ENCODE measurements at regions not wholly inside any gene's neighbourhood (a gene's known extent, or its start where the extent isn't known, plus 50 kb on each side); places are given as distances from the start of the nearest gene placed in this dataset.
A peak's percentile ranks its signal among the peaks of the same experiment; 100 is the strongest.

DNA sequence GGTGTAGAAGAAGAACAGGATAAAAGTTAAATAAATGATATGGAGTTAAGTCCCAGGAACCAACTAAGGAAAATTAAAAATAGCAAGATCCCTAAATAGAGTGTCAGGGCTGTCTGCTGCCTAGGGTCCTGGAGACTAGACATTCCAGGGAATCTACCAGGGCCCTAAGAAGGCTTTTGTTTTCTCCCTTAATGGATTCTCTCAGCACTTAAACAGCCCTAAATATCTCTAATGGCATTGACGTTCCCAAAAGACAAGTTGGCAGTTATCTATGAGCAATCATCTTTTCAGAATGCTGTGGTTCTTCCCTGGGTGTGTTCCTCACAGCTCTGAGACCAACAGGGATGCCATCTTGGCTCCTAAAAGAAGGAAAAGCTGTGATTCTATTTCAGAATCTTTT lies 616.3 kb downstream of the EPHA4 start:
- no peak overlapping the region for H2AFZ ChIP-seq (ENCODE audit: low read depth, low read length)
- H3K4me2 ChIP-seq (ENCODE audit: low read length, poor library complexity, severe bottlenecking): no peak overlapping the region
- H4K91ac ChIP-seq (ENCODE audit: low read length): no peak overlapping the region
- WGBS: 20% methylated on average over 1 of the region's 1 CpG
- H2BK12ac ChIP-seq (ENCODE audit: low read length in 2 of 2): no peak overlapping the region
- no peak overlapping the region for H2BK5ac ChIP-seq (ENCODE audit: low read depth, low read length, poor library complexity, severe bottlenecking)
- no peaks in the 10 kb centered on the region for H3K9me3 ChIP-seq (ENCODE audit: control insufficient read depth, low read length)
- H3K36me3 ChIP-seq (ENCODE audit: control insufficient read depth in 1 of 2, insufficient read depth in 2 of 2, low read depth in 1 of 2, low read length in 2 of 2): no peaks in the 10 kb centered on the region
- no peak overlapping the region for H3K27ac ChIP-seq (ENCODE audit: low read length, poor library complexity, severe bottlenecking)
- no peaks in the 10 kb centered on the region for H3K4me1 ChIP-seq (ENCODE audit: control insufficient read depth, insufficient read depth, low read depth, low read length)
- H3K18ac ChIP-seq (ENCODE audit: low read depth in 1 of 2, low read length in 2 of 2): no peak overlapping the region
- no peak overlapping the region for H2BK15ac ChIP-seq (ENCODE audit: low read depth, poor library complexity, severe bottlenecking)
- no peaks in the 10 kb centered on the region for H3K27me3 ChIP-seq (ENCODE audit: control insufficient read depth in 1 of 2, insufficient read depth in 1 of 2, low read length in 2 of 2)
- no peak overlapping the region for H2AK5ac ChIP-seq (ENCODE audit: low read length, severe bottlenecking)
- H3K23ac ChIP-seq (ENCODE audit: low read length in 2 of 2): no peak overlapping the region
- H3K14ac ChIP-seq (ENCODE audit: low read length in 2 of 2): no peak overlapping the region
- no peak overlapping the region for H2BK120ac ChIP-seq (ENCODE audit: low read depth, low read length)
- no peak overlapping the region for H3K4ac ChIP-seq (ENCODE audit: low read depth in 1 of 2, low read length in 2 of 2)
- H4K8ac ChIP-seq (ENCODE audit: low read length): no peak overlapping the region
- no peak overlapping the region for H3K9ac ChIP-seq (ENCODE audit: low read length)
- no peak for DNase-seq
- no peak overlapping the region for H3K4me3 ChIP-seq (ENCODE audit: insufficient read depth in 1 of 2, low read depth in 1 of 2, low read length in 2 of 2)
- no peaks in the 10 kb centered on the region for H3K79me1 ChIP-seq (replicated peaks; ENCODE audit: low read length, poor library complexity, severe bottlenecking)

DNA sequence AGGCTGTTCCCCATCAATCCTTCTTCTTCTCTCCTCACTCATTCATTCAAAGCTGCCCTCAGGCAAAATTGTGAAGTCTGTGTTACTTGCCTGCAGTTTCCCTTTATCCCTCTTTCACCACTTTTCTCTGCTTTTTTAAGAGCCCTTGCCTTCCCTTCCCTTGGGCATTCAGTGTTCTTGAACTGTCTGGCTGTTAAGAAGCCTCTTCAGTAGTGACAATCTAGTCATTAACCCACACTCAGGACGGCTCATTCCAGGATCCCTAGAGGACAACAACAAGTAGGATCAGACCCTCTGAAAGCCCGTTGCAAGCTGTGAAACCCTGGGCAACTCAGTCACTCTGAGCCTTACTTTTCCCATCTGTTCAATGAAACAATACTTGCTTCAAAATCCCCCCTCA lies 615.7 kb downstream of the EPHA4 start:
- no peak overlapping the region for H2BK15ac ChIP-seq (ENCODE audit: low read depth, poor library complexity, severe bottlenecking)
- H2BK120ac ChIP-seq (ENCODE audit: low read depth, low read length): no peak overlapping the region

DNA sequence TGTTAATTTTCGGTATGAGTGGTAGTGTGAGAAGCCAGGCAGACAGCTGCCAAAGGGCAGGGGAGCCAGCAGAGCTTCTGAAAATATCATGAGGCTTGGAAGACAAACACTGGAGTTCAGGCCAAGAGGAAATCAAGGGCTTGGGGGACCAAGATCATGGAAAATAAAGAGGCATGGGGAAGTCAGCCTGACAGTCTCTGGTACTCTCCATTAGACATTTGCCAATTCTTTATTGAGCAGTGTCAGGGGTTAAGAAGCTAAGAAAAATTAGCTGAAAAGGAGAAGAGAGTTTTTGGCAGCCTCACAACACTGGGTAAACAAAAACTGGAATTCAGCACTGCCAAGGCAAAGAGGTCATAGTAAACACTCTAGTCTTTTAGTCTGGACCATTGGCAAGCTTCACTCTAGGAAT lies 612.7 kb downstream of the EPHA4 start:
- no peak overlapping the region for H3K23ac ChIP-seq (ENCODE audit: low read length in 2 of 2)
- H2AFZ ChIP-seq (ENCODE audit: low read depth, low read length): no peak overlapping the region
- H3K27me3 ChIP-seq (ENCODE audit: control insufficient read depth in 1 of 2, insufficient read depth in 1 of 2, low read length in 2 of 2): no peaks in the 10 kb centered on the region
- H3K18ac ChIP-seq (ENCODE audit: low read depth in 1 of 2, low read length in 2 of 2): no peak overlapping the region
- H4K91ac ChIP-seq (ENCODE audit: low read length): no peak overlapping the region
- no peak overlapping the region for H2AK5ac ChIP-seq (ENCODE audit: low read length, severe bottlenecking)
- H2BK120ac ChIP-seq (ENCODE audit: low read depth, low read length): no peak overlapping the region
- no peak overlapping the region for H2BK12ac ChIP-seq (ENCODE audit: low read length in 2 of 2)
- no peaks in the 10 kb centered on the region for H3K36me3 ChIP-seq (ENCODE audit: control insufficient read depth in 1 of 2, insufficient read depth in 2 of 2, low read depth in 1 of 2, low read length in 2 of 2)
- no peak overlapping the region for H2BK5ac ChIP-seq (ENCODE audit: low read depth, low read length, poor library complexity, severe bottlenecking)
- no peak overlapping the region for H2BK15ac ChIP-seq (ENCODE audit: low read depth, poor library complexity, severe bottlenecking)
- H3K9me3 ChIP-seq (ENCODE audit: control insufficient read depth, low read length): no peaks in the 10 kb centered on the region
- no peak overlapping the region for H3K4me2 ChIP-seq (ENCODE audit: low read length, poor library complexity, severe bottlenecking)
- H3K27ac ChIP-seq (ENCODE audit: low read length, poor library complexity, severe bottlenecking): no peak overlapping the region
- WGBS: 64% methylated on average over 1 of the region's 1 CpG
- no peak overlapping the region for H3K4me3 ChIP-seq (ENCODE audit: insufficient read depth in 1 of 2, low read depth in 1 of 2, low read length in 2 of 2)
- H3K4ac ChIP-seq (ENCODE audit: low read depth in 1 of 2, low read length in 2 of 2): no peak overlapping the region
- no peaks in the 10 kb centered on the region for H3K4me1 ChIP-seq (ENCODE audit: control insufficient read depth, insufficient read depth, low read depth, low read length)
- DNase-seq: peak; percentile 43
- no peak overlapping the region for H3K9ac ChIP-seq (ENCODE audit: low read length)
- no peak overlapping the region for H3K14ac ChIP-seq (ENCODE audit: low read length in 2 of 2)
- H3K79me1 ChIP-seq (replicated peaks; ENCODE audit: low read length, poor library complexity, severe bottlenecking): no peaks in the 10 kb centered on the region
- H4K8ac ChIP-seq (ENCODE audit: low read length): no peak overlapping the region

More for the DNA sequence above, 615.7 kb downstream of the EPHA4 start:
- no peak overlapping the region for H3K18ac ChIP-seq (ENCODE audit: low read depth in 1 of 2, low read length in 2 of 2)
- H3K9me3 ChIP-seq (ENCODE audit: control insufficient read depth, low read length): no peaks in the 10 kb centered on the region
- H3K4me3 ChIP-seq (ENCODE audit: insufficient read depth in 1 of 2, low read depth in 1 of 2, low read length in 2 of 2): no peak overlapping the region
- H2BK5ac ChIP-seq (ENCODE audit: low read depth, low read length, poor library complexity, severe bottlenecking): no peak overlapping the region
- H3K23ac ChIP-seq (ENCODE audit: low read length in 2 of 2): no peak overlapping the region
- no peak overlapping the region for H3K9ac ChIP-seq (ENCODE audit: low read length)
- H2AK5ac ChIP-seq (ENCODE audit: low read length, severe bottlenecking): no peak overlapping the region
- no peak for DNase-seq
- no peak overlapping the region for H2BK12ac ChIP-seq (ENCODE audit: low read length in 2 of 2)
- no peaks in the 10 kb centered on the region for H3K27me3 ChIP-seq (ENCODE audit: control insufficient read depth in 1 of 2, insufficient read depth in 1 of 2, low read length in 2 of 2)
- H3K27ac ChIP-seq (ENCODE audit: low read length, poor library complexity, severe bottlenecking): no peak overlapping the region
- no peak overlapping the region for H3K4ac ChIP-seq (ENCODE audit: low read depth in 1 of 2, low read length in 2 of 2)
- no peak overlapping the region for H4K91ac ChIP-seq (ENCODE audit: low read length)
- 30% methylated on average over 2 of the region's 2 CpGs for WGBS
- no peak overlapping the region for H2AFZ ChIP-seq (ENCODE audit: low read depth, low read length)
- no peaks in the 10 kb centered on the region for H3K4me1 ChIP-seq (ENCODE audit: control insufficient read depth, insufficient read depth, low read depth, low read length)
- H3K36me3 ChIP-seq (ENCODE audit: control insufficient read depth in 1 of 2, insufficient read depth in 2 of 2, low read depth in 1 of 2, low read length in 2 of 2): no peaks in the 10 kb centered on the region
- no peak overlapping the region for H3K4me2 ChIP-seq (ENCODE audit: low read length, poor library complexity, severe bottlenecking)
- no peak overlapping the region for H4K8ac ChIP-seq (ENCODE audit: low read length)
- no peaks in the 10 kb centered on the region for H3K79me1 ChIP-seq (replicated peaks; ENCODE audit: low read length, poor library complexity, severe bottlenecking)
- H3K14ac ChIP-seq (ENCODE audit: low read length in 2 of 2): no peak overlapping the region

DNA sequence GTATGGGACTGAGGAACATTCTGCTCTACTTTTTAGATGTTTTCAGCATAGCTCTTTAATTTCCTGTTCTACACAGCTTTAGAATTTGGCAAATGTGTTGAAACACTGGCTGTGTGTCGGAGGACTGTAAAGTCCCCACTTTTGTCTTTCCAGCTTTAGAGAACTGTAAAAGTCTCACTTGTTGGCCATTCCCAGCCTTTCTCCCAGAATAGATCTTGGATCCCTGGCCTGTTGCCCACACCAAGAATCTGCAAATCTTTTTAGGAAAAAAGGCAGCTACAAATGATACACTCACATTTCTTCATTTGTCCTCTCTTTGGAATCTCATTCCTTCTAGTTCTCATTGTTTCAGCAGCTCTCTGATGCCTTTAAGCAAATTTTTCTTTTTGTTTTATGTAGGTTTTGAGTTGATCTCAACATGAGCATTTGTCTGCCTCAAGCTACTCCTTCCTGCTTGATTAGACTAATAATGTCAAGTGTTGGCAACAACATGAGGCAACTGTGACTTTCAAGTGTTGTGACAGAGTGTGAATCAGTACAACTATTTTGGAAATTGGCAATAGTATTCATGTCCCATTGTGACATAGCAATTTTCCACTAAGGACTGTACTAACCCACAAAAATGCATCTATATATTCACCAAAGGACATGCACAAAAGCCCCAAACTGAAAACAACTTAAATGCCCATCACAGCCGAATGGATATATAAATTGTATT lies 610.8 kb downstream of the EPHA4 start:
- Histone ChIP-seq H2BK12ac (ENCODE audit: low read length in 2 of 2) (no peak overlapping the region), H2AK5ac (ENCODE audit: low read length, severe bottlenecking) (no peak overlapping the region), H3K4ac (ENCODE audit: low read depth in 1 of 2, low read length in 2 of 2) (no peak overlapping the region), H3K36me3 (ENCODE audit: control insufficient read depth in 1 of 2, insufficient read depth in 2 of 2, low read depth in 1 of 2, low read length in 2 of 2) (no peaks in the 10 kb centered on the region), H2BK5ac (ENCODE audit: low read depth, low read length, poor library complexity, severe bottlenecking) (no peak overlapping the region), H3K4me3 (ENCODE audit: insufficient read depth in 1 of 2, low read depth in 1 of 2, low read length in 2 of 2) (no peak overlapping the region), H2AFZ (ENCODE audit: low read depth, low read length) (no peak overlapping the region), H3K27ac (ENCODE audit: low read length, poor library complexity, severe bottlenecking) (no peak overlapping the region), H3K9me3 (ENCODE audit: control insufficient read depth, low read length) (no peaks in the 10 kb centered on the region), H4K8ac (ENCODE audit: low read length) (no peak overlapping the region), H4K91ac (ENCODE audit: low read length) (no peak overlapping the region), H3K18ac (ENCODE audit: low read depth in 1 of 2, low read length in 2 of 2) (no peak overlapping the region), H3K27me3 (ENCODE audit: control insufficient read depth in 1 of 2, insufficient read depth in 1 of 2, low read length in 2 of 2) (peaks cover 0 to 4% of the 10 kb centered on the region in 2 experiments), H2BK120ac (ENCODE audit: low read depth, low read length) (no peak overlapping the region), H3K23ac (ENCODE audit: low read length in 2 of 2) (no peak overlapping the region), H3K4me1 (ENCODE audit: control insufficient read depth, insufficient read depth, low read depth, low read length) (peaks cover 4% of the 10 kb centered on the region), H3K9ac (ENCODE audit: low read length) (no peak overlapping the region), H3K4me2 (ENCODE audit: low read length, poor library complexity, severe bottlenecking) (no peak overlapping the region), H3K79me1 (replicated peaks; ENCODE audit: low read length, poor library complexity, severe bottlenecking) (no peaks in the 10 kb centered on the region), H3K14ac (ENCODE audit: low read length in 2 of 2) (no peak overlapping the region), H2BK15ac (ENCODE audit: low read depth, poor library complexity, severe bottlenecking) (no peak overlapping the region)
- peak; percentile 28 for DNase-seq
- 100% methylated on average over 1 of the region's 2 CpGs for WGBS

All from mesenchymal stem cell (in vitro differentiated cells and primary cell).